NB4 (cell line): ENCODE measurements at regions not wholly inside any gene's neighbourhood (a gene's known extent, or its start where the extent isn't known, plus 50 kb on each side); places are given as distances from the start of the nearest gene placed in this dataset.

Source experiments
- MYC ChIP-seq: IDR thresholded peaks from 2 replicates; pipeline ENCODE4 v1.6.1; 2011; ENCODE audit warnings: low read depth, low read length
- POLR2A ChIP-seq: IDR thresholded peaks from 2 replicates; pipeline ENCODE4 v1.6.1; 2011; ENCODE audit warnings: mild to moderate bottlenecking; ENCODE audit not compliant: insufficient read length; ENCODE audit errors: extremely low read depth
- TF ChIP-seq, protein P1 (sequence below): IDR thresholded peaks from one replicate; pipeline ENCODE4 v1.5.1; 2012; ENCODE audit warnings: low read depth, low read length
- TF ChIP-seq, protein P2 (sequence below): IDR thresholded peaks from 2 replicates; pipeline ENCODE4 v1.6.1; 2011; ENCODE audit warnings: low read depth, low read length

DNA sequence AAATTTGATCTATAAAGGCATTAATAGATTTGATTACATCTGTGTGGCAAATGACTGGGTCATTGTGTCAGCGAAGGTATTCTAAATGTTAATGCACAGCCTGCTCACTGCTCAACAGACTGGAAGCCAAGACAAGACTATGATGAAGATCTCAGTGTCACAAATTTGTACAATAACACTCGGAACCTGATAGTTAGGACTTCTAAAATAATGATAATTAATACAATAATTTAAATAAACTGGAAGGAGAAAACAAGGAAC is 217.4 kb downstream of the CENPC start:
- TF ChIP-seq, protein P1, sequence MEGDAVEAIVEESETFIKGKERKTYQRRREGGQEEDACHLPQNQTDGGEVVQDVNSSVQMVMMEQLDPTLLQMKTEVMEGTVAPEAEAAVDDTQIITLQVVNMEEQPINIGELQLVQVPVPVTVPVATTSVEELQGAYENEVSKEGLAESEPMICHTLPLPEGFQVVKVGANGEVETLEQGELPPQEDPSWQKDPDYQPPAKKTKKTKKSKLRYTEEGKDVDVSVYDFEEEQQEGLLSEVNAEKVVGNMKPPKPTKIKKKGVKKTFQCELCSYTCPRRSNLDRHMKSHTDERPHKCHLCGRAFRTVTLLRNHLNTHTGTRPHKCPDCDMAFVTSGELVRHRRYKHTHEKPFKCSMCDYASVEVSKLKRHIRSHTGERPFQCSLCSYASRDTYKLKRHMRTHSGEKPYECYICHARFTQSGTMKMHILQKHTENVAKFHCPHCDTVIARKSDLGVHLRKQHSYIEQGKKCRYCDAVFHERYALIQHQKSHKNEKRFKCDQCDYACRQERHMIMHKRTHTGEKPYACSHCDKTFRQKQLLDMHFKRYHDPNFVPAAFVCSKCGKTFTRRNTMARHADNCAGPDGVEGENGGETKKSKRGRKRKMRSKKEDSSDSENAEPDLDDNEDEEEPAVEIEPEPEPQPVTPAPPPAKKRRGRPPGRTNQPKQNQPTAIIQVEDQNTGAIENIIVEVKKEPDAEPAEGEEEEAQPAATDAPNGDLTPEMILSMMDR = no peak
- TF ChIP-seq POLR2A (no peak), MYC (no peak)
- TF ChIP-seq, protein P2, sequence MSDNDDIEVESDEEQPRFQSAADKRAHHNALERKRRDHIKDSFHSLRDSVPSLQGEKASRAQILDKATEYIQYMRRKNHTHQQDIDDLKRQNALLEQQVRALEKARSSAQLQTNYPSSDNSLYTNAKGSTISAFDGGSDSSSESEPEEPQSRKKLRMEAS = no peak
